ENCODE measurements at regions not wholly inside any gene's neighbourhood (a gene's known extent, or its start where the extent isn't known, plus 50 kb on each side); places are given as distances from the start of the nearest gene placed in this dataset.

- TF ChIP-seq EZH2 (IDR thresholded peaks at IDR 0.05; ENCODE audit: borderline replicate concordance, low read length): no peak
- TF ChIP-seq CTCF (IDR thresholded peaks at IDR 0.05; ENCODE audit: low read length): no peak
These were observed 94.6 kb downstream of the UTP18 start for GRCh38 chr17:51354936-51355335.
